CD4-positive, alpha-beta T cell treated with Interleukin-4 for 1 hour (primary cell): ENCODE measurements at regions not wholly inside any gene's neighbourhood (a gene's known extent, or its start where the extent isn't known, plus 50 kb on each side); places are given as distances from the start of the nearest gene placed in this dataset.
"Not testable (repeated sequence)": the region's sequence is repeated elsewhere in the genome, so short reads cannot be mapped to it uniquely, and the experiment has no call there.

ENCODE experiments used
- DNase-seq, 2 donors: peaks; one replicate each; pipeline ENCODE4 v3.0.0-alpha.2; 2020 to 2022

- DNase-seq: not testable (repeated sequence)
These were observed 175.7 kb downstream of the TRIM43 start for GRCh38 chr2:95767531-95767930.

- not testable (repeated sequence) for DNase-seq
These were observed 176.1 kb downstream of the TRIM43 start for GRCh38 chr2:95767950-95768349.

GRCh38 chr2:95769256-95769655 is 177.5 kb downstream of the TRIM43 start:
- DNase-seq: not testable (repeated sequence)

GRCh38 chr2:95770726-95771125 is 178.9 kb downstream of the TRIM43 start:
- DNase-seq: not testable (repeated sequence)

GRCh38 chr2:95774322-95775192 is 182.8 kb downstream of the TRIM43 start:
- DNase-seq: not testable (repeated sequence)

GRCh38 chr2:95775193-95775531 is 183.4 kb downstream of the TRIM43 start:
- not testable (repeated sequence) for DNase-seq
